GM21737 (cell line): ENCODE measurements at regions not wholly inside any gene's neighbourhood (a gene's known extent, or its start where the extent isn't known, plus 50 kb on each side); places are given as distances from the start of the nearest gene placed in this dataset.

Source experiments
- ATAC-seq: cut with Tn5 transposase; IDR thresholded peaks from one replicate; pipeline ENCODE4 v1.9.1; 2021; ENCODE audit warnings: mild to moderate bottlenecking, moderate library complexity; ENCODE audit not compliant: unreplicated experiment

DNA sequence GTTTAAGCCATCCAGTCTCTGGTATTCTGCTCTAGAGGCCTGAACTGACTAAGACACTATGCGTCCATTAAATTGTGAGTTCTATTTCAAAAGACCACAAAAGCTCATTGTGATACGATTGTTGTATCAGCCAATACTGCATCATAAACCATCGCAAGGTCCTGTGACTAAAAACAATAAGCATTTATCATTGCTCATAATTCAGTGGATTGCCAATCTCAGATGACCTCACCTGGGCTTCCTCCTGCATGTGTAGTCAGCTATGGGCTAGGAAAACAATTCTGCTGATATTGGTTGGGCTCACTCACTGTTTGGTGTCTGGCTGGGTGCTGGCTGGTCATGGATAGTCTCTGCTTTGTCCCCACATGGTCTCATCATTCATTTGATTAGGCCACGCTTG is 592.7 kb upstream of the BTBD3 start:
- no peak for ATAC-seq

DNA sequence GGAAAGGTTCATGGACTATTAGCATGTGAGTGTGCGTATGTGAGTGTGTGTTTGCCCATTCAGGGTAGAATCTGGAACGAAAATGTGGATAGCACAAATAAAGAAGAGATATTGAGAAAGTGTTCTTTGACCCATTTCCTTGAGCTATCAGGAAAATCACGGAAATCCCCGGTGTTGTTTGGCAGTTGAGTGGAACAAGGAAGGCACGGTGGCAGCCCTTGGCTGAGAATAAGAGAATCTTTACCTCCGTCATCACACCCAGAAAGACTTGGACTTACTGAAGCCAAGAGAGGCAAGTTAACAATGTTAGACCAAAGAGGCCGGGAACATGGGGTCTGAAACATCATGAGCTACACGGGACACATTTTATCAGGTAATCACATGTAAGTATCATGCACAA is 588.9 kb upstream of the BTBD3 start:
- no peak for ATAC-seq

DNA sequence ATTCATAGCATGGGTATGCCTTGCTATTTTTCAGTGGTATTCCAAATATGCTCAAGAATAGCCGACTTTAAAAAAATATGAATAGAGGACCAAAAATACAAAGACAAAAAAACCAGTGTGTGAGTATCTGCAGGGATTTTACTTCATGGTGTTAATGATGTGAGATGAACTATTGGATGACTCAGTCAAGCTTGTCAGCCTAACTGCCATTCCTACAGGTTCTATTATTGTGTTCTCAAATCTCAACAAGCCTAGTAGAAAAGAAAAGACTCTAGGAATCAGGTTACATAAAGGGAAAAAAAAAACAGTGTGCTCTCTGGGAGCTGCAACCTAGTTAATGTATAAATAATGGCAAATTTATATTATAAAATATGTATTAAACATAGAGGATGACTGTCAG is 588.4 kb upstream of the BTBD3 start:
- no peak for ATAC-seq

DNA sequence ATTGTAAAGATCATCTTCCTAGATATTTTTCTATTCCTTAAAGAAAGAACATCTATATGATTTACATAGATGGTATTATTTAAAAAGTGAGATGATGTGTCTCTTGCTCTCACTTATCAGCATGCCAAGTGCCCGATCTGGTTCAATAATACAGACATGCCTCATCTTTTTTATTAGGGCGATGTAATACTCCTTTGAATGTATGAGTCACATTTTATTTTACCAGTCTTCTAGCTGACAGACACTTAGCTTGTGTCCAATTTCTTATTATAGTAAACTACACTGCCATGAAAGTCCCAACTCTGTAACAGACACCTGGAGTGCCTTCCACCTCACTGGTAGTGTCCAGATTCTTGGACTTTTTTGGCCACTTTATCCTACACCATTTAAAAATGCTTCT is 586.6 kb upstream of the BTBD3 start:
- no peak for ATAC-seq

DNA sequence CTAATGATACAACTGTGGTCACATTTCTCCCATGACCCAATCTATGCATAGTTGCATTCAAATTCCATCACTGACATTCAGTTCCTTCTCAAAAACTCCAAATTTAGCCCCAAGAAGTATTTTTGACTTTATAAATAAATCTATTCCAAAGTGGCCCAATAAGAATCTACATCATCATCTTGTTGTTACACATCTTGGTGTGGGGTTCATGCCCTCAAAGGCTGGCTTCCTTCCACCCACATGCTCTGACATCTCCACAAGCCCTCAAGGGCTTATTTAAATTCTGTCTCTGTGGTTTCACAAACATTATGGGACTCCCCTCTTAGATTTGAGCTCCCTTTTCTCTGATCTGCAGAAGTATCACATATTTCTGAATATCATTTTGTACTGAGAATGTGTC is 585.3 kb upstream of the BTBD3 start:
- no peak for ATAC-seq

DNA sequence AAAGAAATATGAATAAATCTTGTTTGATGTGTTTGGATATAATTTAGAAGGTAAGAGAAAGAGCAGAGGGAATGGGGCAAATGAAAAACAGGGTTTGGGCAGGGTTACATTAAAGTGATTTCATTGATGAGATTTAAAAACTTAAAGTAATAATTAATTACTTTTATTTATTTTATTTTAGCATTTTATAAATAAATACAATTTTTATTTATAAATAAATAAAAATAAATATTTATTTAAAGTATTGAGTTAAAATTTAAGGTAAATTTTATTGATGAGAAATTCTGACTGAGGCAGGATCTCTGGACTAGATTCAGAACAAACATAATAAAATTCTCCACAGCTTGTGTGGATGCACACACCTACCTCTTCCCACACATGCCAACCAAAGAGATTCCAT is 584.1 kb upstream of the BTBD3 start:
- no peak for ATAC-seq

DNA sequence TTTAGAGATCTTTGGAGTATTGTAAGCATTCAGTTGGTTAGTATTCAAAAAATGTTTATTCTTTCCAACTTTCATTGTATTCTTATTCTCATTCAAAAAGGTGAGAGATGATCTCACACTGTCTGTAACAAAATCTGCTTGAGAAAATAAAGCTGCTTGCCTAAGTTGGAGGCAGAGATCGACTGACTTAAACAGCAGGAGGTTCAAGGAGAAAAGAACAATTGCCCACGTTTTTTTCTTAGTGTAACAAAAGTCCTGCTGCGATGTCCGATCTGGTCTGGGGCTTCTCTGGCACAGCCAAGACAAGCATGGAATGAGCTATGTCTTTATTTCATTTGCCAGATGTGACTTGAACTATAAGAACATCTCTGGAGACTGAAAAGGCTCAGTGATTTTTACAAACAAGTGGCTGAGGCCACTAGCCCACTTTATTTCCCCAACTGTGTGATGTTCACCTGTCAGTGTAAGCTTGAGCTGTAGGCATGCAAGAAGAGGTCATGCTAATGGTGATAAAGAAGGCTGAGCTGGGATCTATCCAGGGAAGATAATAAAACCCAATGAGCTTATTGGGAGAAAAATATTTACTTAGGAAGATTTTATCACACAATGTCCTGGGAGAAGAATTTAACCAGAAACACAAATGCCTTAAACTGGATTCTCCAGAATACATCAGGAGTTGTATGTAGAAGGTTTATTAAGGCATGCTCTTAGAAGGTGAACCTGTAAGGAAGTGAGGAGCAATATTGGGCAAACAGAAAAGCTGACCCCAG is 580.1 kb upstream of the BTBD3 start:
- no peak for ATAC-seq

DNA sequence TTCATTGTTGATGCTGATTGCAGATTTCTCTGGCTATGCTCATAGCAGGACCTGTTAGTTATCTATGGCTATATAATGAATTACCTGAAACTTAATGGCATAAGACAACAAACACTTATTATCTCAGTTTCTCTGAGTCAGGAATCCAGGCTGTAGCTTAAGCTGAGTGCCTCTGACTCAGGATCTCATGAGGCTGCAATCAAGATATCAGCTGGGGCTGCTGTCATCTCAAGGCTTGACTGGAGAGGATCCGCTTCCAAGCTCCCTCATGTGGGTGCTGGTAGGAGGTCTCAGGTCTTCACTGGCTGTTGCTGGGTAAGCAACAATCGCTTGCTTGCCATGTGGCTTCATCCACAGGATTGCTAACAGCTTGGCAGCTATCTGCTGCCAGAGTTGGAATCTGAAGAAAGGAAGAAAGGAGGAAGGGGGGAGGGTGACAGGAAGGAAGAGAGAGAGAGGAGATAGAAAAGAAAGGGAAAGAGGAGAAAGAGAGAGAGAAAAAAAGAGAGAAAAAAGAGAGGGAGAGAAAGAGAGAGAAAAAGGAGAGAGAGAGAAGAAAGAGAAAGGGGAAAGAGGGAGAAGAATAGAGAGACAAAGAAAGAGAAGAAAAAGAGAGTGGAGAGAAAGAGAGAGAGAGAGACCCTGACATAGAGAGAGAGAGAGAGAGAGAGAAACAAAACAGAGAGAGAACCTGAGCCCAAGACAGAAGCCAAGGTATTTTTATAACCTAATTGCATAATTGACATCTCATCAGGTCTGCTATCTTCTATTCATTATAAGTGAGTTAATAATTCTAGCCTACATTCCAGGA is 579.0 kb upstream of the BTBD3 start:
- ATAC-seq = no peak

DNA sequence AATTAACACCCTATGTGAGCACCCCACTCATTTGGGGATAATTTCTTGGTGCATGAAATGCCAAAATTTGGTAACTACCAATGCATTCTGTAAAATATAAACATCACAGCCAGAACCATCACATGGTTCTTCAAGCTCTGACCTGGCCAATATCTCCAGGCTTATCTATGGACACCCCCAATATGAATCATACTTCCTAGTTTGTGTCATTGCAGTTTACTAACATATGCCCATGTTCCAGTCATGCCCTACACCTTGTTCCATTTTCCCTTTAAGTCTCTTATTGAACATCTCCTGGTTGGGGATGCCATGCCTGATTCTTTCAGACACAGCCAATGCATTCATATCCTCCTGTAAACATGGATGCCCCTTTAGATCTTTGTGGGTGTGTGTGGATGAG is 572.8 kb upstream of the BTBD3 start:
- ATAC-seq = no peak

DNA sequence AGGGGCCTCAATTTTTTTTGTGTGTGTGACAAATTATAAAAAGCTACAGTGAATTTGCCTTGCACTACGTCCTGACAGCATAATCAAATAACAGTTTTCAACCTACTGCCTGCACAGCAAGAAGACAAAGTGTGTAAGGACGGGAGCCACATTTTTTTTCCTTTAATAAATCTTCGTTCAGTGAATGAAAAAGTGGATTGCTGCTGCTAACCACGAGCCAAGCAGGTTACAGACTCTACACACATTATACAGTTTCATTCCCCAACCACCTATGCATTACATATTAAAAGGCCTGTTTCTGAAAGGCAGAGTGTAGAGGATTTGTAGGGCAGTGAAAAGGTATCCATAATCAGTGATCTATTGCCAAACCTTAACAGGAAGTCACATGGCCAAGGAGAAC is 570.0 kb upstream of the BTBD3 start:
- ATAC-seq = no peak

DNA sequence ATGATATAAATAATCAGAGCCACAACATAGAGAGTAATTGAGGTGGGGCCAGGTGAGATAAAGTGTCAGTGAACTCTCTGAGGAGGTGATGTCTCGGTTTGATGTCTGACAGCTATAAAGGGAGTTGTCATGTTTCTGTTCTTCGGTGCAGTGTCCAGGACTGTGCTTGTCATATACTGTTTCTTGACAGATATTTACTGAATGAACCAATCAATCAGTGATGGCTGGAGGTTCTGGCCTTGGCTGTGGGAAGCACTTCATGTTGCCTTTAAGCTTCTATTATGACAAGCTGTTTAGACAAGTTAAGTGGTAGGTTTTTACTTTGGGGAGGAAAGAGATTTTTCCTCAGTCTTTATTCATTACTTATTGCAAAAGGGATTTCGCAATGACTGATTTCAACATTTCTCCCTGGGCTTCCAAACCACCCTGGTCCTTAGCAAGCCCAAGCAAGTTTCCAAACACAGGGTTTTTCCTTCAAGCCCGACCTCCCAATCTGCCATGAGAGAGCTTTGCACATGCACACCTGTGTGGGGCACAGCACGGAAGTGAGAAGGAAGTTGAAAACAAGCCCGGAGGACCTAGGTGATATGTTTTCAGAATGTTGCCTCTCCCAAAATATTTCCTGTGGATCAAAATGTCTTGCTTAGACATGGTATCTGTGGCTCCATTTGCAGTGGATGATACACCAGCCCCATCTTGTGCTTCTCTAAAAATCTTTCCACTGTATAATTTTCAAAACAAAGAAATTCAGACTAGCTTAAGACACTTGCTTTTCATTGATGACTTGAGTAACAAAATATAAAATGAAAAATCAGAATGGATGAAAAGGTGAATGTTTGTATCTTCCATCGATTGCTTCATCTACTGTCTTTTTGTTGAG is 567.3 kb upstream of the BTBD3 start:
- no peak for ATAC-seq

DNA sequence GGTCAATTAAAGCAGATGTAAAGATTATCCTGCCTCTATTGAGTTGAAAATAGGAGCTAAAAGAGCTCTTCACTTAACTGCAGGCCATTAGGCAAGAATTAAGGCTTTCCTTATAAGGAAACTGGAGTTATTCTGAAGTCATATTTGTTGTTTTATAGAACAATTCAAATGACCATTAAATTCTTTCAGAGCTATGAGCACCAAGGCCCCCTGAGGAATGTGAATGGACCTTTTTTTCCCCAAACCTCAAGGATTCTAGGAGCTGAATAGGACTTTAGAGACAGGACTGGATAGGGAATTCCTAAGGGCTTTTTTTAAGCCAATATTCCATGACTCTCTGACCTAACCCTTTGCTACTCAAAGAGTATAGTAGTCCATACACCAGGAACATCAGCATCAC is 565.7 kb upstream of the BTBD3 start:
- no peak for ATAC-seq

DNA sequence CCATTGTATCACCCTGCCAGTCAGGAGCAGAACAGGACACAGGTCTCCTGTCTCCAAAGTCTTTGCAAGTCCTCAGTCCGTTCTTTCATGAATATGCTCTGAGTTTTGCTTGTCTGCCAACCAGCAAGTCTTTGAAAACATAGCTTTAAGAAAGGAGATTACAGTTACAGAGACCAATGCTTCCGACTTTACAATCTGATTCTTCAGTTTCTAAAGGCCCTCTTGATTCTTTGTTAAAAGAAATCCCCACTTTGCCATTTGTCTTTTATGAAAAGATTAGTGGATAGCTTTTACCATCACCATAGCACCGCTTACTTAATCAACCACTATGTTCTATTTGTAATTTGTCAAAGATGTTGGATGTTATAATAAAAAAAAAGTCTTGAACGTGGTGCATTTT is 562.8 kb upstream of the BTBD3 start:
- ATAC-seq = no peak

DNA sequence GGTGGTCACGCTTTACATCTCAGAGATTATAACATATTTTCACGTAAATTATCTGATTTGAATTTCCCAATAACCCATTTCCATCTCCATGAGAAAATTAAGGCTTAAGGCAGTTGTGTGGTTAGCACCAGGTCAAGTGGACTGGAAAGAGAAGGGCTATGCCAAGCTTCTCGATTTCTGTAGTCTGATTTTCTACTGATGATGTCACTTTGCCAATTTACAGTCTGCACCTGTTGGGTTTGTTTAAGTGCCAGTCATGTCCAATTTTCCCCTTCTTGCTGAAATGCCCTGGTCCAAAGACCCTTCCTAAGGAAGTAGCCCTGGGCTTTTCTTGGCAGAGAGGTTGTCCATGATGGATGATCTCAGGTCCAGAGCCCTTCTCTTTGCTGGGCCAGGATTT is 562.3 kb upstream of the BTBD3 start:
- ATAC-seq = no peak

DNA sequence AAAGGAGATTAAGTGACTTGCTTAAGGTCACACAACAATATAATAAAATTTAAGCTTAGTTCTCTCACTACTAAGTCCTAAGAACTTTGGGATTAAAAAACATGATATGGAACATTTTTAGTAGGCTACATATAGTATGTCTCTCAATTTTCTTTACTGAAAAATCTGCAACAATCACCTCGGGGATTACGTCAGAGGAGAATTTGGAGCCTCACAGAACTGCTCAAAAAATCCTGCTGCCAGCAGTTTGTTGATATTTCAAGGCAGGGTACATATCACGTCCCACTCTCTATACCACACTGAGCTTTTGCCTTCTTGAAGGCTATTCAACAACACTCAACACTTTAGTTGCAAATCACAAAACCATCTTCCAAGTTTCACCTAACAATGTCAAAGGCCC is 561.6 kb upstream of the BTBD3 start:
- ATAC-seq = no peak

DNA sequence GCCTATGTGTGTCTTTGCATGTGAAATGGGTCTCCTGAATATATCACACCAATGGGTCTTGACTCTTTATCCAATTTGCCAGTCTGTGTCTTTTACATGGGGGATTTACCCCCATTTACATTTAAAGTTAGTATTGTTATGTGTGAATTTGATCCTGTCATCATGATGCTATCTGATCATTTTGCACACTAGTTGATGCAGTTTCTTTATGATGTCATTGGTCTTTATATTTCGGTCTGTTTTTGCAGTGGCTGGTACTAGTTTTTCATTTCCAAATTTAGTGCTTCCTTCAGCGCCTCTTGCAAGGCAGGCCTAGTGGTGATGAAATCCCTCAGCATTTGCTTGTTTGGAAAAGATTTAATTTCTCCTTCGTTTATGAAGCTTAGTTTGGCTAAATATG is 555.2 kb upstream of the BTBD3 start:
- no peak for ATAC-seq

DNA sequence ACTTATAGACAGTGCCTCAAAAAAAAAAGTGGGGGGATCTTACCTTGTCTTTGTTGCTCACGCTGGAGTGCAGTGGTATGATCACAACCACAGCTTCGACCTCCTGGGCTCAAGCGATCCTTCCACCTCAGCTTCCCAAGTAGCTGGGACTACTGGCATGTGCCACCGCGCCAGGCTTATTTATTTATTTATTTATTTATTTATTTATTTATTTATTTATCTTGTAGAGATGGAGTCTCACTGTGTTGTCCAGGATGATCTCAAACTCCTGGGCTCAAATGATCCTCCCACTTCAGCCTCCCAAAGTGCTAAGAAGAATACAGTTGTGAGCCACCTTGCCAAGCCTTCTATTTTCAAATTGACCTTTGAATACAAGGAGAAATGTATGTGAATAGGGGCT is 553.0 kb upstream of the BTBD3 start:
- ATAC-seq = no peak

DNA sequence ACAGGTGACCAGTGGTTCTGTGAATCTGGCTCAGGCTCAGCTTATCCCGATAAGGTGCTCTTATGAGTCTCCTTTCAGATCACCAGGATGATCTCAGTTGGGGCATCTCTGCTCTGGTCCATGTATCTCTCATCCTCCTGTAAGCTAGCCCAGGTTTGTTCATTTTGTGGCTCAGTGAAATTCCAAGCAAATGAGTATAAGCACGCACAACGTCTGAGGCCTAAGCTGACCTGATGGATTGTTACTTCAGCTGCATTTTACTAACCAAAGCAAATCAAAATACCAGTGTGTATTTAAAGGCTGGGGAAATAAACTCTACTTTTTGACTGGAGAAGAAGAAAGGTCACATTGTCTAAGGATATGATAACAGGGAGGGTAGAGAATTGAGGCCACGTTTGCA is 551.0 kb upstream of the BTBD3 start:
- no peak for ATAC-seq

DNA sequence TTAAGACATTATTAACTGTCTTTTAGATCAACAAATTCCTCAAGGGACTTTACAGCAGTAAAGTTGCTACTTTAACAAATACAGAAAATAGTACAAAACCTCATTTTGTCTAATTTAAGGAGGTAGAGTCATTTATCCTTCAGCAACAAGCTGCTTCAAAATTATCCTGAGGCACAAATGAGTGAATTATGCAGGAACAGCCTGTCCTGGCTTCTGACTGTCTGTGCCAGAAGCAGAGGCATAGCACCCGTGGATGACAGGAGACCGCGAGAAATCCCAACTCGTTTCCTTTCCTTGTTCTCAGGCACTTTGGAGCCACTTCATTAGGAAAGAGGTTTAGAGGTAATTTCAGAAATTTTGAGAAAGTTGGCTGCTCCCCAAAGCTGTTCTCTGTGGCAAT is 549.2 kb upstream of the BTBD3 start:
- ATAC-seq = no peak

DNA sequence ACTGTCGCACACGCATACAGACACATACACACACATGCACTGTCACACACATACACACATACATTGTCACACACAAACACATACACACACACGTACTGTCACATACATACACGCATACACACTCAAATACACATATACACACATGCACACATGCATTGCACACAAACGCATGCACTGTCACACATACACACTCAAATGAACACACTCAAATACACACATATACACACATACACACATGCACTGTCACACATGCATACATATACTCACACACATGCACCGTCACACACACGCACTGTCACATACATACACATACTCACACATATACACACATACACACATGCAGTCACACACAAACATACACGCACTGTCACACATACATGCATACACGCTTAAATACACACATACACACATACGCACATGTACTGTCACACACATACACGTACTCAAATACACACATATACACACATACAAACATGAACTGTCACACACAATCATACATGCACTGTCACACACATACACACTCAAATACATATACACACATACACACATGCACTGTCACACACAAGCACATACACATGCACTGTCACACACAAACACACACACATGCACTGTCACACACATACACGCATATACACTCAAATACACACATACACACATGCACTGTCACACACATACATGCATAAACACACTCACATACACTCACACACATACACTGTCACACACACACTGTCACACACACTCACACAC is 548.6 kb upstream of the BTBD3 start:
- no peak for ATAC-seq

DNA sequence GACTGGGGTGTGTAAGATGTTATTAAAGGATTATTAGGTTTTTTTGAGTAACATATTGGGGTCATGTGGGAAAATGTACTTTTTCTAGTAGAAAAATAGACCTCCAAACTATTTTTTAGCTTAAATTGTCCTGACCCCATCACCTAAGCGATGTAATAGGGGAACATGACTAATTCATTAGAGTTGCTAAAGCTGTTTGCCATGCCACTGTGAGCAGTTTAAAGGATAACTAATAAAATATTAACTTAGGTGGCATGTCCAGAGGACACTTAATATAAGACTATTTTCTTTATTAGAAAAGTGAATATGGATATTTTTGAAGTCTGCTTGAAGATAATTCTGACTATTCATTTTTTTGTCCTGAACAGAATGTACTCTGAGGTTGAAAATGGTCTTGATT is 545.9 kb upstream of the BTBD3 start:
- ATAC-seq = no peak
